Esophagus mucosa (tissue), 1 donor: ENCODE measurements at regions not wholly inside any gene's neighbourhood (a gene's known extent, or its start where the extent isn't known, plus 50 kb on each side); places are given as distances from the start of the nearest gene placed in this dataset.
"Not testable (repeated sequence)": the region's sequence is repeated elsewhere in the genome, so short reads cannot be mapped to it uniquely, and the experiment has no call there.

Source experiments
- ATAC-seq: fragments of 200-7000 bp; cut with Tn5 transposase; one replicate; pipeline ENCODE4 v1.9.1; 2020
- donor health status: DM: yes; HTN: yes; CAD: no.

GRCh38 chr7:29703830-29704229 lies 102.5 kb upstream of the WIPF3 start:
- not testable (repeated sequence) for ATAC-seq

DNA sequence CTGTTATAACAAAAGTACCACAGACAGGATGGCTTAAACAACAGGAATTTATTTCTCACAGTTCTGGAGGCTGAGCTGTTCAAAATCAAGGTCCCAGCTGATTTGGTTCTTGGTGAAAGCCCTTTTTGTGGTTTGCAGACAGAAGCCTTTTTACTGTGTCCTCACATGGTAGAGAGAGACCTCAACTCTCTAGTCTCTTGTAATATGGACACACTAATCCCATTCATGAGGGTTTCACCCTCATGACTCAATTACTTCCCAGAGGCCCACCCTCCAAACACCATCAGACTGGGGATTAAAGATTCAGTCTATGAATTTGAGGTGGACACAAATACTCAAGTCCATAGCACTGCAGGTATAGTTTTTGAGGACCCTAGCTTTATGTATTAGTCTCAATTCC lies 97.3 kb upstream of the WIPF3 start:
- not testable (repeated sequence) for ATAC-seq

GRCh38 chr7:29723127-29723526 lies 83.2 kb upstream of the WIPF3 start:
- not testable (repeated sequence) for ATAC-seq

DNA sequence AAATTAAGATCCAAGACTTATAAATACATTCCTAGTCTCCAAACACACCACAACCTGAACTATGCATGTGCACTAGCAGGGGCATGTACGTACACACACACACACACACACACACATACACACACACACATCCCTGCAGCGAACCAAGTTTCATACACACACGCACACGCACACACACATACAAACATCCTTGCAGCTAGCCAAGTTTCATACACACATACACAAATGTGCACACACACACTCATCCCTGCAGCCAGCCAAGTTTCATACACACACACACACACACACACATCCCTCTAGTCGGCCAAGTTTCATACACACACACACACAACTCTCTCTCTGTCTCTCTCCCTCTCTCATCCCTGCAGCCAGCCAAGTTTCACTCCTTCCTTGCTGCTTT lies 82.7 kb upstream of the WIPF3 start:
- no peak for ATAC-seq

DNA sequence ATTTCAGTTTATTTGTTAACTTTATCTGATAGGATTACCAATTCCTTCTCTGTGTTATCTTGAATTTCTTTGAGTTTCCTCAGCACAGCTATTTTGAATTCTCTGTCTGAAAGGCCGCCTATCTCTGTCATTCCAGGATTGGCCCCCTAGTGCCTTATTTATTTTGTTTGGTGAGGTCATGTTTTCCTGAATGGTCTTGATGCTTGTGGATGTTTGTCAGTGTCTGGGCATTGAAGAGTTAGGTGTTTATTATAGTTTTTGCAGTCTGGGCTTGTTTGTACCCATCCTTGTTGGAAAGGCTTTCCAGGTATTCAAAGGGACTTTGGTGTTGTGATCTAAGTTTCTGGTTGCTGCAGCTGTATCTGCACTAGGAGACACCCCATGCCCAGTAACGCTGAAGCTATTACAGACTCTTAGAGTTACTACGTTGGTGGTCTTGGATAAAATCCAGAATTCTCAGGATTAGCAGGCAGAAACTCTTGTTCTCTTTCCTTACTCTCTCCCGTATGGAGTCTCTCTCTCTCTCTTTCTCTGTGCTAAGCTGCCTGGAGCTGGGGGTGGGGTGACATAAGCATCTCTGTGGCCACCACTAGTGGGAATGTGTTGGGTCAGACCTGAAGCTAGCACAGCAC lies 76.7 kb upstream of the WIPF3 start:
- not testable (repeated sequence) for ATAC-seq

GRCh38 chr7:29734246-29734731 lies 72.0 kb upstream of the WIPF3 start:
- no peak for ATAC-seq

- ATAC-seq = peak; percentile 42
Measured at GRCh38 chr7:29747645-29748245, 58.6 kb upstream of the WIPF3 start.

DNA sequence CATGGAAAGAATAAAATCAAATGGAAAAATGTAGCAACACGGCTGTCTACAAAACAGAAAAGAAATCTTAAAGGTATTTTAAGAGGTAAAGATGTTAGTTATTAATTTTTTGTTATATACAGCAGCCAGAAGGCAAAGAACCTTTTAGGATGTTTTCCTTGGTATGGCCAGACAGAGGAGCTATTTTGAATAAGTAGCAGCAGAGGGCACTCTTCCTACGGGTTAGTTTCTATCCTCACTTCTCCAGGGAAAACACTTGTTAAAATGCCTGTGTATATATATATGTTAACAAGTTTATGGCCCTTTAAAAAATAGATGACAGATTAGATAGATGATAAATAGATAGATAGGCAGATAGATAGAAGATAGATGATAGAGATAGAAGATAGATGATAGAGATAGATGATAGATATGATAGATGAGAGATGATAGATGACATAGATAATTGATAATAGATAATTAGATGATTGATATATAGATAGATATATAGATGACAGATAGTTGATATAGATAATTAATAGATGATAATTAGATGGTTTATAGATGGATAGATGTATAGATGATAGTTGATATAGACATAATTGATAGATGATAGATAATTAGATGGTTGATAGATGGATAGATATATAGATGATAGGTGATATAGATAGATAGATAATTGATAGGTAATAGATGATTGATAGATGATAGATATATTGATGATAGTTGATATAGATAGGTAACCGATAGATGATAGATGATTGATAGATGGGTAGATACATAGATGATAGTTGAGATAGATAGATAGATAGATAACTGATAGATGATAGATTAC lies 57.8 kb upstream of the WIPF3 start:
- ATAC-seq = no peak

DNA sequence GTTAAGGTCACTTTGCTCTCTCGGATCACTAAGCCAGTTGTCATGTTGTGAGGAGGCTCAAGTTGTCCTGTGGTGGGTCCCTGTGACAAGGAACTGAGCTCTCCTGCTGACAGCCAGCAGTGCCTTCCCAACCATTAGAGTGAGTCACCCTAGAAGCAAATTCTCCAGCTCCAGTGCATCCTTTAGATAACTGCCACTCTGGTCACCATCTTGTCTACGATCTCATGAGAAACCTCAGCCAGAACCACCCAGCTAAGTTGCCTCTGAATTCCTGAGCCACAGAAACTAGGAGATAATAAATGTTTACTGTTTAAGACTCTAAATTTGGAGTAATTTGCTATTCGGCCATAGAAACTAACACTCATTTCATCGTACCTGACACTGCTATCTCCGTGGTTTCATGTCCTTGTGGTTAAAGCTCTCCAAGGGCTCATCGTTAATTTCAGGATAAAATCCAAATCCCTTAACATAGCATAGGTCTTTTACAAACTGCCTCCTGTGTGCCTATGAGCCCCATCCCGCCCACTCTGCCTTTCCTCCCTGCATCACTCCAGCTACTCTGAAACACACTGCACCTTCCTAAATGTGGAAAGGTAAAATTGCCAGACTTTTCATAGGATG lies 56.5 kb upstream of the WIPF3 start:
- ATAC-seq = no peak

GRCh38 chr7:29750373-29750940 lies 55.9 kb upstream of the WIPF3 start:
- ATAC-seq = peak; percentile 37

DNA sequence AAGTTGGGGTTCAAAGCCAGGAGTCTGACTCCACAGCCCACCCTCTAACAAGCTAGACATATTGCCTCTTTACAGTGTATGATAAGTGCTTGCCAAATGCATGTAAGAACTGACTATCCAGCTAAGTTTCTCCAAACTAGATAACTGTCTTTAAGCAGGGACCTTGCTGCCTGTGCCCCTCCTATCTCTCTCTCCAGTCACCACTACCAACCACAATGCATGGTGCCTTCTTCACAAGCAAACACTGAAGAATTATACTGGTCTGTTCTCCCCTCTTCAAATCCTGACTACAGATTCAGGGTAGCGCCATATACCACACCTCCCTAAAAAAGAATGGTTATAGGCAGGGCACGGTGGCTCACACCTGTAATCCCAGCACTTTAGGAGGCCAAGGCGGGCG lies 55.3 kb upstream of the WIPF3 start:
- not testable (repeated sequence) for ATAC-seq

- no peak for ATAC-seq
Measured at GRCh38 chr7:29754874-29755490, 51.3 kb upstream of the WIPF3 start.
